ENCODE measurements at regions not wholly inside any gene's neighbourhood (a gene's known extent, or its start where the extent isn't known, plus 50 kb on each side); places are given as distances from the start of the nearest gene placed in this dataset.

DNA sequence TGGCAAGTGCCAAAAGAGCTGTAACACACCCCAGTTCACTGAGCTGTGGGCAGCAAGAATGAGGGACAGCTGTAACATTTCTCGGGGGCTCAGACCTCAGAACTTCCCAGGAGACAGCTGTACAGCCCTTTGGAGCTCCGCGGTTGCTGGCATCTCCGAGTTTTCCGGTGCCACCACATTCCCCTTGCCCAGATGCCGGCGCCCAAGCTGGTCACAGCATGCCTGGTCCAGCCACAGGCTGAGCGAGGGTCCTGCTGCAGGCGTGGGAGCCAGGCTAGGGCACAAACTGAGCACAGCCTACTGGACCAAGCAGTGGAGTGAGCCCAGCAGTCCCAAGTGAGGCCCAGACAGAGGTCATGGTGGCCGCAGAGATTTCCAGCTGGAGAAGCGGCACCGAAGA, 797.7 kb upstream of the EDIL3 start:
- TF ChIP-seq, protein P1, sequence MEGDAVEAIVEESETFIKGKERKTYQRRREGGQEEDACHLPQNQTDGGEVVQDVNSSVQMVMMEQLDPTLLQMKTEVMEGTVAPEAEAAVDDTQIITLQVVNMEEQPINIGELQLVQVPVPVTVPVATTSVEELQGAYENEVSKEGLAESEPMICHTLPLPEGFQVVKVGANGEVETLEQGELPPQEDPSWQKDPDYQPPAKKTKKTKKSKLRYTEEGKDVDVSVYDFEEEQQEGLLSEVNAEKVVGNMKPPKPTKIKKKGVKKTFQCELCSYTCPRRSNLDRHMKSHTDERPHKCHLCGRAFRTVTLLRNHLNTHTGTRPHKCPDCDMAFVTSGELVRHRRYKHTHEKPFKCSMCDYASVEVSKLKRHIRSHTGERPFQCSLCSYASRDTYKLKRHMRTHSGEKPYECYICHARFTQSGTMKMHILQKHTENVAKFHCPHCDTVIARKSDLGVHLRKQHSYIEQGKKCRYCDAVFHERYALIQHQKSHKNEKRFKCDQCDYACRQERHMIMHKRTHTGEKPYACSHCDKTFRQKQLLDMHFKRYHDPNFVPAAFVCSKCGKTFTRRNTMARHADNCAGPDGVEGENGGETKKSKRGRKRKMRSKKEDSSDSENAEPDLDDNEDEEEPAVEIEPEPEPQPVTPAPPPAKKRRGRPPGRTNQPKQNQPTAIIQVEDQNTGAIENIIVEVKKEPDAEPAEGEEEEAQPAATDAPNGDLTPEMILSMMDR (IDR thresholded peaks at IDR 0.05), result no peak
- no peak for TF ChIP-seq POLR2AphosphoS5 (IDR thresholded peaks at IDR 0.05)

All from stomach (tissue), 4 donors.